Stimulated activated memory B cell treated with anti-CD40 and anti-IgM and Interleukin-4, amounts not matched to agents 10 μg/mL and 1 μg/mL and 100 μg/mL, for 72 hours (primary cell): ENCODE measurements at regions not wholly inside any gene's neighbourhood (a gene's known extent, or its start where the extent isn't known, plus 50 kb on each side); places are given as distances from the start of the nearest gene placed in this dataset.
"Not testable (repeated sequence)": the region's sequence is repeated elsewhere in the genome, so short reads cannot be mapped to it uniquely, and the experiment has no call there.

Experiments
- ATAC-seq: fragments of 150-1000 bp; cut with Tn5 transposase; 2 replicates; pipeline ENCODE4 v1.10.0; 2021
- H3K27ac Mint-ChIP-seq: one replicate; pipeline ENCODE4 v1.8.0; 2022; ENCODE audit warnings: mild to moderate bottlenecking, mixed read lengths
- H3K27me3 Mint-ChIP-seq: one replicate; pipeline ENCODE4 v1.8.0; 2022; ENCODE audit warnings: mixed read lengths
- H3K36me3 Mint-ChIP-seq: one replicate; pipeline ENCODE4 v1.8.0; 2022; ENCODE audit warnings: mixed read lengths
- H3K4me1 Mint-ChIP-seq: one replicate; pipeline ENCODE4 v1.8.0; 2022; ENCODE audit warnings: mixed read lengths
- H3K4me3 Mint-ChIP-seq: one replicate; pipeline ENCODE4 v1.8.0; 2022; ENCODE audit warnings: mild to moderate bottlenecking, moderate library complexity, mixed read lengths
- H3K9me3 Mint-ChIP-seq: one replicate; pipeline ENCODE4 v1.8.0; 2022; ENCODE audit warnings: mixed read lengths

DNA sequence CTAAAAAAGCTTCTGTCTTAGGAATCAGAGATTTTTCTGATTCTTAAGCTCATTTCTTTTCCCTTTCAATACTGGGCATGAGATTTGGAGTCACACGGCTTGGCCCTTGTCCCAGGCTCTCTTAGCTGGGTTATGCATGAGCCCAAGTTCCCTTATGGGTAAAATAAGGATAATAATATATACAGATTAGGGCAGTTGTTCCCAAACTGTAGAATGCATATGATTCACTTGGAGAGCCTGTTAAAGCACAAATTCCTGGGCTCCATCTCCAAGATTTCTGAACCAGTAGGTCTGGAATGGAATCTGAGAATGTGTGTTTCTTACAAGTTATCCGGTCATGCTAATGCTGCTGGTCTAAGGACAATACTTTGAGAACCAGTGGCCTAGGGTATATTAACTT, 154.0 kb downstream of the REEP3 start:
- ATAC-seq, result no peak
- Mint-ChIP-seq H3K27ac (no peak overlapping the region), H3K9me3 (no peaks in the 10 kb centered on the region), H3K4me3 (no peak overlapping the region), H3K36me3 (no peaks in the 10 kb centered on the region), H3K4me1 (peaks cover 5% of the 10 kb centered on the region), H3K27me3 (peaks cover 27% of the 10 kb centered on the region)

DNA sequence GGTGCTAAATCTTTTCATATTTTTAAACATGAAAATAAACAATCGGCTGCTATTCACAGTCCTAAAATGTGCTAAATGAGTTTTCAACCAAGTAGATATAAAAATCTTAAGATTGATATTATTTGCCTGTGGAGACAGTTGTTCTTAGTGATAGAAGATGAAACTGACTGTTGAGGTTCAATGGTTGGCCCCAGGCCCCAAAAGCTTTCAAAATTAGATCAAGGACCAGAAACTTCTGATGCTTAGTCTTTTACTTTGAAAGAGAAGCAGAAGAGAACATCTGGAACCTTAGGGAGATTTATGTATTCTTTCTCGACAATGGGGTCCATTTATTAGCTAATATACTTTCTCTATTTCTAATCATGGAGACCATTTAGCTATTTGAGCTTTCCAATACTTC, 155.8 kb downstream of the REEP3 start:
- Mint-ChIP-seq H3K4me1 (no peaks in the 10 kb centered on the region), H3K27me3 (peaks cover 16% of the 10 kb centered on the region), H3K36me3 (no peaks in the 10 kb centered on the region), H3K4me3 (no peak overlapping the region), H3K9me3 (no peaks in the 10 kb centered on the region), H3K27ac (no peak overlapping the region)
- ATAC-seq, result no peak

DNA sequence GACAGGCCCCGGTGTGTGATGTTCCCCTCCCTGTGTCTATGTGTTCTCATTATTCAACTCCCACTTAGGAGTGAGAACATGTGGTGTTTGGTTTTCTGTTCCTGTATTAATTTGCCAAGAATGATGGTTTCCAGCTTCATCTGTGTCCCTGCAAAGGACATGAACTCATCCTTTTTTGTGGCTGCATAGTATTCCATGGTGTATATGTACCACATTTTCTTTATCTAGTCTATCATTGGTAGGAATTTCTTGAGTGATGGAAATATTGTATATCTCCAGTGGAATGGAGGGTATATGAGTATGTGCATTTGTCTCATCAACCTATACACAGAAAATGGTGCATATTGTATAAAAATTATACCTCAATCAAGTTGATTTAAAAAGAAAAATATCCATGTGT, 159.3 kb downstream of the REEP3 start:
- H3K36me3 Mint-ChIP-seq, H3K4me3 Mint-ChIP-seq, H3K27ac Mint-ChIP-seq, ATAC-seq, H3K27me3 Mint-ChIP-seq, H3K4me1 Mint-ChIP-seq, H3K9me3 Mint-ChIP-seq: not testable (repeated sequence)

DNA sequence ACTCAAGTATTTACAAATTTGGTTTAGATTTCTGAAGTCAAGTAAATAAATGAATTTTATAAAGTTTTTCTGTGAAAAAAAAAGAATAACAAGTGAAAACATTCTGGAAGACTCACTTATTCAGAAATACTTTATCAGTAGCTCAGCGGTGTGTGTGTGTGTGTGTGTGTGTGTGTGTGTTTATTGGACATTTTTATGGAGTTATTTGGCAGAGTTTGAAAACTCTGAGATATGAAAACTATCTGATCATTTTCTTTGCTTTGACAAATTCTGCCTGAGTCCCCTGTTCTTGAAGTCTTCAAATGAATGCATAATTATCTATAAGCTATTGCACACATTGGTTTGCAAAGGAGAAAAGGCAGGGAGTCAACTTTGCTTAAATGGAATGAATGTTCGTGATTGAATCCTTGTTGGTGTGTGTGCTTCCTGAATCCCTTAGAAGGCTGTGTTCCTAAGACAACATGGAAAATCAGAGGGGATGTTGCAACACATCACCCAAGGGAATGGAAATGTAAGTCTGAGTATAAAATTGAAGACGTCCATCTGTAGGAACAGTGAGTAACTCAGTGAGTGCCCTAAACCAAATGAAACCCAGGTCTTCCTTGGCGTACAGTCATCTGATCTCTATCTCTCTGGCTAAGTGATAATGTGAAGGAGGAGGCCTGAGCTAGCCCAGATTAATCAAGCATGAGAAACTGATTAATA, 160.9 kb downstream of the REEP3 start:
- Mint-ChIP-seq H3K27ac (no peak overlapping the region), H3K9me3 (no peaks in the 10 kb centered on the region), H3K27me3 (peaks cover 19% of the 10 kb centered on the region), H3K4me3 (no peak overlapping the region), H3K4me1 (no peaks in the 10 kb centered on the region), H3K36me3 (no peaks in the 10 kb centered on the region)
- no peak for ATAC-seq

DNA sequence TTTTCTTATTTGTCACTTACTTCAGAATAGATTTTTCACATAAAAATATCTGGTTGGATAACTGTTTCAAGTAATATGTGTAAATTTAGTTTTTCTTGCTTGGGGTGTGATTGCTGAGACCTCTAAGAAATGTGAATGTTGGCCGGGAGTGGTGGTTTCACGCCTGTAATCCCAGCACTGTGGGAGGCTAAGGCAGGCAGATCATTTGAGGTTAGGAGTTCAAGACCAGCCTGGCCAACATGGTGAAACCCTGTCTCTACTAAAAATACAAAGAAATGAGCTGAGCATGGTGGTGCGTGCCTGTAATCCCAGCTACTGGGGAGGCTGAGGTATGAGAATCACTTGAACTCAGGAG, 161.5 kb downstream of the REEP3 start:
- H3K9me3 Mint-ChIP-seq, H3K27ac Mint-ChIP-seq: not testable (repeated sequence)

DNA sequence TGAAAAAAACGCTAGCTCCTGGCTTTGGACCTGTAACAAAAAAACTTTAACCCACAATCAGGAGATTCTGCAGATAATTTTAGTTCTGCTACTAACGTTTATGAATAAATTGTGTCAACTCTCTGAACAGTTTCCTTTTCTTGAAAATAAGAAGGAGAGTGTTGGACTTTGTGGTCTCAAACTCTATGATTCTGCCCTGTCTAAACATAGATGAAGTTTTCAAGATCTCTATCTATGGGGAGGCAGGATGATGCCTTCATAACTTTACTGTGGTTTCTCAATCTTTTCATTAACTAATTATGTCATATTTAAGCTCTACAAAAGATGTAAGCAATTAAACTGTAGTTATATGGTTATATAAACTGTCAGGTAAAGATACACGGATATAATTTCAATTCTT, 162.0 kb downstream of the REEP3 start:
- Mint-ChIP-seq H3K36me3 (no peaks in the 10 kb centered on the region), H3K4me3 (no peak overlapping the region), H3K4me1 (peaks cover 7% of the 10 kb centered on the region), H3K27ac (no peak overlapping the region), H3K9me3 (no peaks in the 10 kb centered on the region), H3K27me3 (peaks cover 29% of the 10 kb centered on the region)
- ATAC-seq, result no peak

More for the DNA sequence above, 161.5 kb downstream of the REEP3 start:
- H3K36me3 Mint-ChIP-seq, H3K4me1 Mint-ChIP-seq, H3K4me3 Mint-ChIP-seq, ATAC-seq: not testable (repeated sequence)
- H3K27me3 Mint-ChIP-seq, result peaks cover 24% of the 10 kb centered on the region

DNA sequence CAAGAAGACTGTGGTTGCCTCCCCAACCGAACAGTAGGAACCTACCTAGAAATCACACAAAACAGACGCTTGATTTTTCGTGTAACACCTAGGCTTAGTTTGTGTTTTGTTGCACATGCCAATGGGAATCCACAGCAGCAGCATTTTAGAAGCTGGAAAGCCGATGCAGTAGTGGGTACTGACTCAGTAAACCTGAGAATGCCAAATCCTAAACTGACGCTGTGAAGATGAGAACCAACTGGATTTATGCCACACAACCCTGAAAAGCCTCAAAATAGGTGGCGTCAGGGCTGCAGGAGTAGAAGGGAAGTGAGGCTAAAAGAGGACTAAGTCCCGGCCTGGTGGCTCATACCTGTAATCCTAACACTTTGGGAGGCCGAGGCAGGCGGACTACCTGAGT, 162.5 kb downstream of the REEP3 start:
- Mint-ChIP-seq H3K27ac (no peak overlapping the region), H3K4me3 (no peak overlapping the region), H3K36me3 (no peaks in the 10 kb centered on the region), H3K4me1 (peaks cover 7% of the 10 kb centered on the region), H3K27me3 (peaks cover 34% of the 10 kb centered on the region), H3K9me3 (no peaks in the 10 kb centered on the region)
- no peak for ATAC-seq

DNA sequence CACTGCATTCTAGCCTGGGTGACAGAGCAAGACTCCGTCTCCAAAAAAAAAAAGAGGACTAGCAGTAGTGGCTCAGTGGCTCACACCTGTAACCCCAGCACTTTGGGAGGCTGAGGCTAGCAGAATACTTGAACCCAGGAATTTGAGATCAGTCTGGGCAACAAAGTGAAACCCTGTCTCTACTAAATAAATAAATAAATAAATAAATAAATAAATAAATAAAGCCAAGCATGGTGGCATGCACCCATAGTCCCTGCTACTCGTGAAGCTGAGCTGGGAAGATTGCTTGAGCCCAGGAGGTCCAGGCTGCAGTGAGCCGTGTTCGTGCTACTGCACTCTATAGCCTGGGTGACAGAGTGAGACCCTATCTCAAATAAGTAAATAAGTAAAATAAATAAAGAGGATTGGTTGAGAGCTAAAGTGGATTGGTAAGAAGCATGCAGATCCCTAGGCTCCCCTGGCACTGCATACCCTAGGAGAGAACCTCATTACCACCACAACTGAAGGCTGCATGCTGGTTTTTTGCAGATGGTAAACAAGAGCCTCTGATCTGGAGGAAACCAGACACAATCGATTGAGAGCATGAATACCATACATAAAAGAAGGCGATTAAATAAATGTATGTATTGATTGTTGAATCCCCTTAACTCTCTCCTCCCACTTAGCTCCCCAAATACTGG, 163.2 kb downstream of the REEP3 start:
- Mint-ChIP-seq H3K27ac (no peak overlapping the region), H3K27me3 (peaks cover 38% of the 10 kb centered on the region), H3K36me3 (no peaks in the 10 kb centered on the region), H3K4me3 (no peak overlapping the region), H3K9me3 (no peaks in the 10 kb centered on the region), H3K4me1 (peaks cover 7% of the 10 kb centered on the region)
- ATAC-seq, result no peak

DNA sequence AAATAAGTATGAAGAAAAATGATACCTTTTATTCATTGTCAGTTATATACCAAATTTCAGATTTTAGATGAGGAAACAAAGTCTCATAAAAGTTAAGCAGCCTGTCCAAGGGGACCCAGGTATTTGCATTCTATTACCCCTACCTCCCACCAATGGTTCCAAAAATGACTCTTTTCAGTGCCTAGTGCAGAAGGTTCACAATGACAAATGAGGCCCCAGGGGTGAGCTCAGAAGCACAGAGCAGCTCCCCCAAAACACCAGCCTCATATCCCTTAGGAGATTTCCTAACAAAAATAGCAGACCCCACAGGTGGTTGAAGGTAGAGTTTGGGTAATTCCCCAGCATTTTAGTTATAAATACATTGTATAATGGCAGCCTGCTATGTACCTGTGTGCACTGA, 168.6 kb downstream of the REEP3 start:
- Mint-ChIP-seq H3K27ac (no peak overlapping the region), H3K27me3 (peaks cover 50% of the 10 kb centered on the region), H3K36me3 (no peaks in the 10 kb centered on the region), H3K9me3 (no peaks in the 10 kb centered on the region), H3K4me1 (peaks cover 13% of the 10 kb centered on the region), H3K4me3 (no peak overlapping the region)
- ATAC-seq, result no peak

DNA sequence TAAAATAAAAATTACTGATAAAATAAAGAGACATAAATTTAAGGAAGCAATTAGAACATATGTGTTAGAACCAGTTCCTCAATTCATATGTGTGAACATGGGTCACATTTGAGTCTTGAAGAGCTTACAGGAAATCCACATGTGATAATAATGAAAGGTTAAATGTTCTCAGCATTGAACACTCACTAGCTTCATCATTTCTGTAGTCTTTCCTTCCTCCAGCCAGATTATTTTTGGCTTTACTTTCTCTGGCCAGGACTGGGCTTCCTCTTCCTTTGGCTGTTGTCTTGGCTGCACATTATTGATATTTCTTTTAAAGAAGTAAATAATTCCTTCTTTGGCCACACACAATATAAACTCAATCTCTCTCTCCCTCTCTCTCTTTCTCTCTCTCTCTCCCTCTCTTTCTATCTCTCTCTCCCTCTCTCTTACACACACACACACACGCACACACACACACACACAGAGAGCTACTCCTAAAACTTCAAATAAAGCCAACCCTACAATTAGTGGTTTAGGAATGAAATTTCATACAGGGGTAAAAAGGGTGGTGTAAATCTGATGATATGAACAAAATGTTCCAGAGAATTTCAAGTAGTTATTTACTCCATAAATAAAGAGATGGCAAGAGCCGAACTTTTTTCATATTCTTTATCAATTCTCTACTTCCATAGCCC, 171.2 kb downstream of the REEP3 start:
- ATAC-seq, result no peak
- Mint-ChIP-seq H3K9me3 (no peaks in the 10 kb centered on the region), H3K27ac (no peak overlapping the region), H3K27me3 (peaks cover 38% of the 10 kb centered on the region), H3K36me3 (no peaks in the 10 kb centered on the region), H3K4me3 (no peak overlapping the region), H3K4me1 (peaks cover 13% of the 10 kb centered on the region)

DNA sequence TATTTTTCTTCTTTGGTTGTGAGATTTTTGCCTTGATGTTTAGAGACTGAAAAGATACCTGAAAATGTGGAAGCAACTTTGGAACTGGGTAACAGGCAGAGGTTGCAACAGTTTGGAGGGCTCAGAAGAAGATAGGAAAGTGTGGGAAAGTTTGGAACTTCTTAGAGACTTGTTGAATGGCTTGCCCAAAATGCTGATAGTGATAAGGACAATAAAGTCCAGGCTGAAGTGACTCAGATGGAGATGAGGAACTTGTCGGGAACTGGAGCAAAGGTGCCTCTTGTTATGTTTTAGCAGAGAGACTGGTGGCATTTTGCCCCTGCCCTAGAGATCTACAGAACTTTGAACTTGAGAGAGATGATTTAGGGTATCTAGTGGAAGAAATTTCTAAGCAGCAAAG, 171.8 kb downstream of the REEP3 start:
- H3K4me3 Mint-ChIP-seq, H3K9me3 Mint-ChIP-seq, H3K27ac Mint-ChIP-seq, H3K36me3 Mint-ChIP-seq, ATAC-seq, H3K4me1 Mint-ChIP-seq: not testable (repeated sequence)
- peaks cover 31% of the 10 kb centered on the region for H3K27me3 Mint-ChIP-seq

DNA sequence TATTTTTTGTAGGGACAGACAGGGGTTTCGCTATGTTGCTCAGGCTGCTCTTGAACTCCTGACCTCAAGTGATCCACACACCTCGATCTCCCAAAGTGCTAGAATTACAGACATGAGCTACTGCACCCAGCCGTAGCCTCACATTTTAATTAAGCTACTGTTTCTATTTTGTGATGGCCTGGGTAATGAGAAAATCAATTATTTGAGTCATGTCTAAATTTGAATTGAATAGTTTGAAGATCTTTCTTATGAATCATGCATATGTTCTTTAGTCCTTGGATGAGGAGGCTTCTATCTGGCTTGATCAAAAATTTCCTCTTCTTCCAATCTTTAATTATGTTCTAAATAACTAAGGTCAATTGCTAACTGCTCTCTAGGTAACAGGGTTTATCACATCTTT, 175.0 kb downstream of the REEP3 start:
- H3K4me3 Mint-ChIP-seq, result no peak overlapping the region
- H3K27me3 Mint-ChIP-seq, result peaks cover 2% of the 10 kb centered on the region
- no peaks in the 10 kb centered on the region for H3K9me3 Mint-ChIP-seq
- ATAC-seq, result no peak
- H3K27ac Mint-ChIP-seq, result no peak overlapping the region
- H3K36me3 Mint-ChIP-seq, result no peaks in the 10 kb centered on the region
- H3K4me1 Mint-ChIP-seq, result peaks cover 29% of the 10 kb centered on the region

DNA sequence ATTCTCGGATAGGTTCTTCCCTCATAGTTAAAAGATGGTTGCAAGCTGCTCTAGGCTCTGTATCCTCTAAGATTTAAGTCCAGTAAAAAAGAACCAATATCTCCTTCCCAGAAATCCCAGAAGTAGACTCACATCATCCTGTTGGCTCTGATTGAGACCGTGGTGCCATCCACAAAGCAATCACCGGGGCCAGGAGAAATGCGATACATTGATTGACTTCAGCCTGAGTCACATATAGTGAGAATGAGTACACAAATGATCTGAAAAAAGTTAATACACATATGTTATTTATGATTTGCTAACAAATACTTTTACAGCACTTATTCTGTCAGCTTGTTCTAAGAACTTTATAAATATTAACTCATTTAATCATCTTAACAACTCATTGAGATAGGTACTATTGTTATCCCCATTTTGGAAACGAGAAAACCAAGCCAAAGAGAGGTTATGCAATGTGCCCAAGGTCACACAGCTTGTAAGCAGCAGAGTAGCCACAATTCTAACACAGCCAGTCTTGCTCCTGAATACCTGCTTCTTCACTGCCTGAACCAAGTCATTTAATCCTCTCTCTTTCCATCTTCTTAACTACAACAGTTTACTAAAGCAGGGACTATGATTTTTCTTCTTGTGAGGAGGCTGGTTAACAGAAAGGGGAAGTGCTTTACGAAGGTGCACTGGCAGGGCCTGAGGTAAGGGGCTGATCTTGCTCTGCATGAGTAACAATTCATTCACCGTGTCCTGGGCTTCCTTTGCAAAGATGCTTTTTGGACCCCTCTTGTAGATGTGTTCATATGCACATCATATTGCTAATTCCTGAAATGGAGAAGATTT, 177.0 kb downstream of the REEP3 start:
- no peak overlapping the region for H3K4me3 Mint-ChIP-seq
- H3K27me3 Mint-ChIP-seq, result no peaks in the 10 kb centered on the region
- H3K36me3 Mint-ChIP-seq, result no peaks in the 10 kb centered on the region
- ATAC-seq, result peak; percentile 85
- H3K4me1 Mint-ChIP-seq, result peaks cover 27% of the 10 kb centered on the region
- H3K27ac Mint-ChIP-seq, result no peak overlapping the region
- no peaks in the 10 kb centered on the region for H3K9me3 Mint-ChIP-seq

DNA sequence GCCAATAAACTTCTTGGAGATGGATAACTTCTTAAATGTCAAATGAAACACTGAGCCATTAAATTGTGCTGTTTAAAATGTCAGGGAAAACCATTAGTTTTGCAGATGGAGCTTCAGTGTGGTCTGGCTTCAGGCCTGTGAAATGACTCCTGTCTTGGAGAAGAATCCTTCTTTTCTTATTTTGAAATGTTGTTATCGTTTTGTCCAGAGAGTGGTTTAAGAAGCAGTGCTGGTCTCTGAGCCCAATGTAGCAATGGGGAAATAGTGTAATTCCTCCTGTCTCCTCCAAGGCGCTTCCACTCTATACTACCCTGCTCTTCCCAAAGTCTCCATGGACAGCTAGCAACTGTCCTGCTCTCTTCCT, 177.6 kb downstream of the REEP3 start:
- no peak overlapping the region for H3K27ac Mint-ChIP-seq
- H3K4me3 Mint-ChIP-seq, result no peak overlapping the region
- H3K36me3 Mint-ChIP-seq, result no peaks in the 10 kb centered on the region
- H3K27me3 Mint-ChIP-seq, result no peaks in the 10 kb centered on the region
- no peak for ATAC-seq
- H3K4me1 Mint-ChIP-seq, result peaks cover 33% of the 10 kb centered on the region
- H3K9me3 Mint-ChIP-seq, result no peaks in the 10 kb centered on the region

DNA sequence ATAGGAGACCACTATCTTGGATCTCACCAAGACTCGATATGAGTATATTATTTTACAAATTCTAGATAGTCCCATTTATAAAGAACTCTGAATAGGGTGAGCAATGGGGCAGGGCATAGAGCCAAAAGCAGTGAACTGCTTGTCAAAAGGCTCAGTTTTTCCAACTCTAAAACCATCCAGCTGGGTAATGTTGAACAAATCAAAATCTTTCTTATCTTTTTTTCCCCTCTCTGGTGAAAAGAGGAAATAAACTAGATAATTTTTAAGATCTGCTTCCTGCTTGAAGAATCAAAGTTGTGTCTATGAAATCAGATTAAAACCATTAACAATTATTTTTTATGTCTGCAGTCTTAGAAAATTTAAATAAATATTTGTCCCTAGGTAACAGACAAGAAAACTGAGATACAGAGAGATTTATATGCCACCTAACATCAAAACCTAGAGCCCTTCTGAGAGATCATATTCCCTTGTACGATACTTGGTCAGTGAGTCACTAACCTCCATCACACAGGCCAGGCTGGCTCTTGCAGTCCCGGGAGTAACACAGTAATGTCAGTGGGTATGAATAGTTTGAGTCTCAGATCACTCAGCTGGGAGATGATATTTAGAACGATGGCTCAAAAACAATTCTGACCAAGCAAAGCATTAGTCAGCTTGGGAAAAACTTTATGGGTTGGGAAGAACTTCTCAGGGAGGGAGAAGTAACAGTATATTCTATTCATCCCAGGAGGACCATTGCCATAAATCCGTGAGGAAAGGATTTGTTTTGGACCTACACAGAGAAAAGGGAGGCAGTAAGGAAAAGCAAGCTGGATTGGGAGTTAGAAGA, 178.8 kb downstream of the REEP3 start:
- Mint-ChIP-seq H3K36me3 (no peaks in the 10 kb centered on the region), H3K27ac (peak overlapping the region; percentile 50), H3K27me3 (no peaks in the 10 kb centered on the region)

More for the DNA sequence above, 178.8 kb downstream of the REEP3 start:
- Mint-ChIP-seq H3K4me1 (peaks cover 38% of the 10 kb centered on the region), H3K9me3 (no peaks in the 10 kb centered on the region), H3K4me3 (no peak overlapping the region)
- ATAC-seq, result no peak
